WTC11 (cell line): ENCODE measurements at regions not wholly inside any gene's neighbourhood (a gene's known extent, or its start where the extent isn't known, plus 50 kb on each side); places are given as distances from the start of the nearest gene placed in this dataset.

Experiments
- ATAC-seq: fragments of 200-7000 bp; cut with Tn5 transposase; 2 replicates; pipeline ENCODE4 v1.10.0; 2021; ENCODE audit warnings: mild to moderate bottlenecking, moderate library complexity
- CTCF ChIA-PET: fragments of 300-600 bp; sonication (Branson Sonifier 250); formaldehyde crosslinking; loops from one replicate; lab custom pipeline; 2021; ENCODE audit warnings: antibody characterized with exemption; lab: Charles Lee
- POLR2A ChIA-PET: fragments of 350-600 bp; sonication (Branson Sonifier 250); formaldehyde crosslinking; loops from one replicate; lab custom pipeline; 2021; ENCODE audit warnings: antibody characterized with exemption; lab: Charles Lee
- DNase-seq: peaks from one replicate; pipeline ENCODE4 v3.0.0; 2021; ENCODE audit warnings: low spot score
- H3K27ac Mint-ChIP-seq: 2 replicates; pipeline ENCODE4 v1.8.0; 2021; ENCODE audit warnings: mixed read lengths
- H3K27me3 Mint-ChIP-seq: 2 replicates; pipeline ENCODE4 v1.8.0; 2021; ENCODE audit warnings: low read depth, mild to moderate bottlenecking, moderate library complexity, mixed read lengths
- H3K36me3 Mint-ChIP-seq: 2 replicates; pipeline ENCODE4 v1.8.0; 2021; ENCODE audit warnings: mixed read lengths
- H3K4me1 Mint-ChIP-seq: 2 replicates; pipeline ENCODE4 v1.8.0; 2022; ENCODE audit warnings: mixed read lengths
- H3K4me3 Mint-ChIP-seq: 2 replicates; pipeline ENCODE4 v1.8.0; 2021; ENCODE audit warnings: mild to moderate bottlenecking, moderate library complexity, mixed read lengths
- H3K9me3 Mint-ChIP-seq: 2 replicates; pipeline ENCODE4 v1.8.0; 2021; ENCODE audit warnings: mixed read lengths
- ATF1 ChIP-seq: sonication (generic); formaldehyde crosslinking; IDR thresholded peaks from 2 replicates; pipeline ENCODE4 v1.8.1; 2023; ENCODE audit warnings: mild to moderate bottlenecking, moderate library complexity, missing genetic modification reagents
- CREB1 ChIP-seq: sonication (generic); formaldehyde crosslinking; IDR thresholded peaks from 2 replicates; pipeline ENCODE4 v1.8.0; 2023; ENCODE audit warnings: mild to moderate bottlenecking, missing genetic modification reagents
- EMX1 ChIP-seq: fragments of 250-450 bp; sonication (Bioruptor Pico); IDR thresholded peaks from 2 replicates; pipeline ENCODE4 v1.8.0; 2021; ENCODE audit warnings: mild to moderate bottlenecking
- ESRRA ChIP-seq: sonication (generic); formaldehyde crosslinking; IDR thresholded peaks from 2 replicates; pipeline ENCODE4 v1.8.1; 2022; ENCODE audit warnings: mild to moderate bottlenecking, missing genetic modification reagents, borderline replicate concordance
- GRHL2 ChIP-seq: fragments of 250-450 bp; sonication (Bioruptor Pico); IDR thresholded peaks from 2 replicates; pipeline ENCODE4 v1.8.0; 2022; ENCODE audit warnings: mild to moderate bottlenecking, moderate library complexity; ENCODE audit not compliant: insufficient replicate concordance, severe bottlenecking
- JAZF1 ChIP-seq: fragments of 250-450 bp; sonication (Bioruptor Pico); IDR thresholded peaks from 2 replicates; pipeline ENCODE4 v1.9.0; 2021; ENCODE audit warnings: moderate library complexity, mild to moderate bottlenecking, inconsistent platforms
- MXD4 ChIP-seq: fragments of 250-450 bp; sonication (Bioruptor Pico); IDR thresholded peaks from 2 replicates; pipeline ENCODE4 v1.8.0; 2021; ENCODE audit warnings: mild to moderate bottlenecking, moderate library complexity, borderline replicate concordance
- MYBL2 ChIP-seq: sonication (generic); formaldehyde crosslinking; IDR thresholded peaks from 2 replicates; pipeline ENCODE4 v1.8.1; 2023; ENCODE audit warnings: mild to moderate bottlenecking, moderate library complexity, missing genetic modification reagents
- NFATC4 ChIP-seq: fragments of 250-450 bp; sonication (Bioruptor Pico); IDR thresholded peaks from 2 replicates; pipeline ENCODE4 v1.9.0; 2021; ENCODE audit warnings: mild to moderate bottlenecking
- NR1H2 ChIP-seq: sonication (generic); formaldehyde crosslinking; IDR thresholded peaks from 2 replicates; pipeline ENCODE4 v1.9.0; 2021; ENCODE audit warnings: mild to moderate bottlenecking, moderate library complexity, missing genetic modification reagents
- SMAD3 ChIP-seq: sonication (generic); formaldehyde crosslinking; IDR thresholded peaks from 2 replicates; pipeline ENCODE4 v1.8.0; 2022; ENCODE audit warnings: missing genetic modification reagents, mild to moderate bottlenecking, borderline replicate concordance
- SOX15 ChIP-seq: fragments of 250-450 bp; sonication (Bioruptor Pico); IDR thresholded peaks from 2 replicates; pipeline ENCODE4 v1.9.0; 2021; ENCODE audit warnings: mild to moderate bottlenecking
- TP53 ChIP-seq: sonication (generic); formaldehyde crosslinking; IDR thresholded peaks from 2 replicates; pipeline ENCODE4 v1.8.1; 2023; ENCODE audit warnings: mild to moderate bottlenecking, missing genetic modification reagents
- ZNF396 ChIP-seq: fragments of 250-450 bp; sonication (Bioruptor Pico); IDR thresholded peaks from 2 replicates; pipeline ENCODE4 v1.8.0; 2021; ENCODE audit warnings: mild to moderate bottlenecking, moderate library complexity, borderline replicate concordance
- TF ChIP-seq, protein P1 (sequence below): sonication (generic); formaldehyde crosslinking; IDR thresholded peaks from 2 replicates; pipeline ENCODE4 v1.8.1; 2022; ENCODE audit warnings: mild to moderate bottlenecking, missing genetic modification reagents, moderate library complexity, borderline replicate concordance
- TF ChIP-seq, protein P2 (sequence below): sonication (generic); formaldehyde crosslinking; IDR thresholded peaks from 2 replicates; pipeline ENCODE4 v1.8.1; 2022; ENCODE audit warnings: mild to moderate bottlenecking, moderate library complexity, missing genetic modification reagents
- TF ChIP-seq, protein P3 (sequence below): sonication (generic); formaldehyde crosslinking; conservative IDR thresholded peaks from 2 replicates; pipeline ENCODE4 v1.8.1; 2022; ENCODE audit warnings: mild to moderate bottlenecking, missing genetic modification reagents
- TF ChIP-seq, protein P4 (sequence below): sonication (generic); formaldehyde crosslinking; IDR thresholded peaks from 2 replicates; pipeline ENCODE4 v1.8.1; 2023; ENCODE audit warnings: mild to moderate bottlenecking, missing genetic modification reagents, borderline replicate concordance
- TF ChIP-seq, protein P5 (sequence below): fragments of 200-600 bp; IDR thresholded peaks from 2 replicates; pipeline ENCODE4 v1.8.0; 2022; ENCODE audit warnings: antibody characterized with exemption
- TF ChIP-seq, protein P6 (sequence below): sonication (generic); formaldehyde crosslinking; IDR thresholded peaks from 2 replicates; pipeline ENCODE4 v1.8.1; 2023; ENCODE audit warnings: mild to moderate bottlenecking, missing genetic modification reagents
- TF ChIP-seq, protein P7 (sequence below): sonication (generic); formaldehyde crosslinking; IDR thresholded peaks from 2 replicates; pipeline ENCODE4 v1.8.1; 2023; ENCODE audit warnings: mild to moderate bottlenecking, moderate library complexity, missing genetic modification reagents

DNA sequence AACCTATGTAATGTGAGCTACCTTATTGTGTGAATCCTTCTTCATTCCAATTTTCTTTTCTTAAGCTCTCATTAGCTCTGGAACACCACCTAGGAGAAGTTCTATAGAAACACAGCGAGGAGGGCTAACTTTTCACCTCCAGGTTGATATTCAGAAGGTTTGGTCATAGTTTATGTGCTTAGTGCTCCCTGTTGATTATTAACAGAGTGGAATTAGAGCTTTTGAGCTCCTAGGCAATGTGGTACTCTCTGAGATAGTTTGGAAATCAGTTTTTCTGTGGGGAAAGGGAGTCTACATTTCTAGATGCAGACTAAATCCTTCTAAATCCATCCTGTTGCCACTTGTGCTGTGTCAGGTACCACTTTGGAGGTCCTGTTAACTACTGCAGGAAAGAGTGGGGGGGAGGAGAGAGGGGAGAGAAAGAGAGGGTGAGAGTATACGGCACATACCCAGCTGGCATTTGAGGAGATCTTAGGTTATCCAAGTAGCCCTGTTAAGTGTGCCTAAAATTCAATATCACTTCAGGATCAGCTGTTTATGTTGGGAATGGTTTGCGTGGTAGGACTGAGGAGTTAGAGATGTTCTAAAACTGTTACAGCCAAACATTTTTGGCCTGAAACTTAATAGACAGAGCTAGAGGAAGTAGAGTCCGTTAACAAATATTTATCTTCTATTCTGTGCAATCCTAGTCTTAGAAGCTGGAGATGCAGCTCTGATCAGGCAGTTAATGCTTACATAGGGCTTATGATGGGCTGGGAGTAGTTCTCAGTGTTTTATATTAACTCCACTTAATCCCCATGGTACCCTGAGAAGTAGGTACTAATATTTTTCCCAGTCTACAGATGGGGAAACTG, 117.5 kb upstream of the PROK2 start (continued):
- TF ChIP-seq ATF1 (no peak), NR1H2 (CRISPR knock-in tag) (no peak), GRHL2 (CRISPR knock-in tag) (no peak)
- TF ChIP-seq, protein P1, sequence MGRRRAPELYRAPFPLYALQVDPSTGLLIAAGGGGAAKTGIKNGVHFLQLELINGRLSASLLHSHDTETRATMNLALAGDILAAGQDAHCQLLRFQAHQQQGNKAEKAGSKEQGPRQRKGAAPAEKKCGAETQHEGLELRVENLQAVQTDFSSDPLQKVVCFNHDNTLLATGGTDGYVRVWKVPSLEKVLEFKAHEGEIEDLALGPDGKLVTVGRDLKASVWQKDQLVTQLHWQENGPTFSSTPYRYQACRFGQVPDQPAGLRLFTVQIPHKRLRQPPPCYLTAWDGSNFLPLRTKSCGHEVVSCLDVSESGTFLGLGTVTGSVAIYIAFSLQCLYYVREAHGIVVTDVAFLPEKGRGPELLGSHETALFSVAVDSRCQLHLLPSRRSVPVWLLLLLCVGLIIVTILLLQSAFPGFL (CRISPR knock-in tag) = no peak
- TF ChIP-seq, protein P2, sequence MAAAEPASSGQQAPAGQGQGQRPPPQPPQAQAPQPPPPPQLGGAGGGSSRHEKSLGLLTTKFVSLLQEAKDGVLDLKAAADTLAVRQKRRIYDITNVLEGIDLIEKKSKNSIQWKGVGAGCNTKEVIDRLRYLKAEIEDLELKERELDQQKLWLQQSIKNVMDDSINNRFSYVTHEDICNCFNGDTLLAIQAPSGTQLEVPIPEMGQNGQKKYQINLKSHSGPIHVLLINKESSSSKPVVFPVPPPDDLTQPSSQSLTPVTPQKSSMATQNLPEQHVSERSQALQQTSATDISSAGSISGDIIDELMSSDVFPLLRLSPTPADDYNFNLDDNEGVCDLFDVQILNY (CRISPR knock-in tag) = no peak
- TF ChIP-seq, protein P3, sequence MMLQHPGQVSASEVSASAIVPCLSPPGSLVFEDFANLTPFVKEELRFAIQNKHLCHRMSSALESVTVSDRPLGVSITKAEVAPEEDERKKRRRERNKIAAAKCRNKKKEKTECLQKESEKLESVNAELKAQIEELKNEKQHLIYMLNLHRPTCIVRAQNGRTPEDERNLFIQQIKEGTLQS (CRISPR knock-in tag) = no peak

DNA sequence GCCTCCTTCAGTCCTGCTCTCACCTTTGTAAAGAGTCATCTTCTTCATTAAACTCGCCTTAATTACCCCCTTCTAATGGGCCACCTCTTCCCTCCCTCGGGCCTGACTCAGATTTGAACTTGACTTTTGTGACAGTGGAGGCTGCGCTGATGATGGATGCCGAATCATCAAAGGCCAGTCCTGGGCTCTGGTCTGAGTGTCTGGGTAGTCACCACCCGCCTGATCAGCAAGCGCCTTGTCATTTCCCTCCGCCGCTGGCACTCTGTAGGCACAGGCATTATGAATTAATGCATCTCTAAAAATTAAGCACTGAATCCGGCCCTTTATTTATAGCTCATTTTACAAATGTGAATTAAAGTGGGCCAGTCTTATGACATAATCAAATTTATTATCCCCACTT, 116.7 kb upstream of the PROK2 start:
- Mint-ChIP-seq H3K27ac (no peak overlapping the region), H3K4me1 (peaks cover 25% of the 10 kb centered on the region), H3K36me3 (no peaks in the 10 kb centered on the region), H3K9me3 (peaks cover 3% of the 10 kb centered on the region; the same call in 1 of the 2 replicates), H3K27me3 (no peaks in the 10 kb centered on the region), H3K4me3 (no peak overlapping the region)
- ChIA-PET CTCF (interaction anchor here (0.8 to 4.5 kb wide), 3 partner anchors 8 to 54 kb away, joined by 4 to 23 read pairs (median 4); no protein-coding TSS in a partner anchor), POLR2A (no interaction called here)
- ATAC-seq = no peak
- DNase-seq = no peak
- TF ChIP-seq EMX1 (CRISPR knock-in tag) = no peak
- TF ChIP-seq SOX15 (CRISPR knock-in tag) = no peak
- no peak for TF ChIP-seq ATF1
- TF ChIP-seq CREB1 (CRISPR knock-in tag) = no peak
- no peak for TF ChIP-seq SMAD3 (CRISPR knock-in tag)
- TF ChIP-seq ZNF396 (CRISPR knock-in tag) = no peak
- no peak for TF ChIP-seq MXD4 (CRISPR knock-in tag)
- TF ChIP-seq MYBL2 (CRISPR knock-in tag) = no peak
- TF ChIP-seq, protein P1 (CRISPR knock-in tag) = no peak
- TF ChIP-seq NFATC4 = no peak
- TF ChIP-seq, protein P4, sequence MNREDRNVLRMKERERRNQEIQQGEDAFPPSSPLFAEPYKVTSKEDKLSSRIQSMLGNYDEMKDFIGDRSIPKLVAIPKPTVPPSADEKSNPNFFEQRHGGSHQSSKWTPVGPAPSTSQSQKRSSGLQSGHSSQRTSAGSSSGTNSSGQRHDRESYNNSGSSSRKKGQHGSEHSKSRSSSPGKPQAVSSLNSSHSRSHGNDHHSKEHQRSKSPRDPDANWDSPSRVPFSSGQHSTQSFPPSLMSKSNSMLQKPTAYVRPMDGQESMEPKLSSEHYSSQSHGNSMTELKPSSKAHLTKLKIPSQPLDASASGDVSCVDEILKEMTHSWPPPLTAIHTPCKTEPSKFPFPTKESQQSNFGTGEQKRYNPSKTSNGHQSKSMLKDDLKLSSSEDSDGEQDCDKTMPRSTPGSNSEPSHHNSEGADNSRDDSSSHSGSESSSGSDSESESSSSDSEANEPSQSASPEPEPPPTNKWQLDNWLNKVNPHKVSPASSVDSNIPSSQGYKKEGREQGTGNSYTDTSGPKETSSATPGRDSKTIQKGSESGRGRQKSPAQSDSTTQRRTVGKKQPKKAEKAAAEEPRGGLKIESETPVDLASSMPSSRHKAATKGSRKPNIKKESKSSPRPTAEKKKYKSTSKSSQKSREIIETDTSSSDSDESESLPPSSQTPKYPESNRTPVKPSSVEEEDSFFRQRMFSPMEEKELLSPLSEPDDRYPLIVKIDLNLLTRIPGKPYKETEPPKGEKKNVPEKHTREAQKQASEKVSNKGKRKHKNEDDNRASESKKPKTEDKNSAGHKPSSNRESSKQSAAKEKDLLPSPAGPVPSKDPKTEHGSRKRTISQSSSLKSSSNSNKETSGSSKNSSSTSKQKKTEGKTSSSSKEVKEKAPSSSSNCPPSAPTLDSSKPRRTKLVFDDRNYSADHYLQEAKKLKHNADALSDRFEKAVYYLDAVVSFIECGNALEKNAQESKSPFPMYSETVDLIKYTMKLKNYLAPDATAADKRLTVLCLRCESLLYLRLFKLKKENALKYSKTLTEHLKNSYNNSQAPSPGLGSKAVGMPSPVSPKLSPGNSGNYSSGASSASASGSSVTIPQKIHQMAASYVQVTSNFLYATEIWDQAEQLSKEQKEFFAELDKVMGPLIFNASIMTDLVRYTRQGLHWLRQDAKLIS (CRISPR knock-in tag) = no peak
- TF ChIP-seq, protein P5, sequence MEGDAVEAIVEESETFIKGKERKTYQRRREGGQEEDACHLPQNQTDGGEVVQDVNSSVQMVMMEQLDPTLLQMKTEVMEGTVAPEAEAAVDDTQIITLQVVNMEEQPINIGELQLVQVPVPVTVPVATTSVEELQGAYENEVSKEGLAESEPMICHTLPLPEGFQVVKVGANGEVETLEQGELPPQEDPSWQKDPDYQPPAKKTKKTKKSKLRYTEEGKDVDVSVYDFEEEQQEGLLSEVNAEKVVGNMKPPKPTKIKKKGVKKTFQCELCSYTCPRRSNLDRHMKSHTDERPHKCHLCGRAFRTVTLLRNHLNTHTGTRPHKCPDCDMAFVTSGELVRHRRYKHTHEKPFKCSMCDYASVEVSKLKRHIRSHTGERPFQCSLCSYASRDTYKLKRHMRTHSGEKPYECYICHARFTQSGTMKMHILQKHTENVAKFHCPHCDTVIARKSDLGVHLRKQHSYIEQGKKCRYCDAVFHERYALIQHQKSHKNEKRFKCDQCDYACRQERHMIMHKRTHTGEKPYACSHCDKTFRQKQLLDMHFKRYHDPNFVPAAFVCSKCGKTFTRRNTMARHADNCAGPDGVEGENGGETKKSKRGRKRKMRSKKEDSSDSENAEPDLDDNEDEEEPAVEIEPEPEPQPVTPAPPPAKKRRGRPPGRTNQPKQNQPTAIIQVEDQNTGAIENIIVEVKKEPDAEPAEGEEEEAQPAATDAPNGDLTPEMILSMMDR = no peak
- TF ChIP-seq ESRRA (CRISPR knock-in tag) = no peak
- no peak for TF ChIP-seq JAZF1 (CRISPR knock-in tag)
- TF ChIP-seq, protein P6, sequence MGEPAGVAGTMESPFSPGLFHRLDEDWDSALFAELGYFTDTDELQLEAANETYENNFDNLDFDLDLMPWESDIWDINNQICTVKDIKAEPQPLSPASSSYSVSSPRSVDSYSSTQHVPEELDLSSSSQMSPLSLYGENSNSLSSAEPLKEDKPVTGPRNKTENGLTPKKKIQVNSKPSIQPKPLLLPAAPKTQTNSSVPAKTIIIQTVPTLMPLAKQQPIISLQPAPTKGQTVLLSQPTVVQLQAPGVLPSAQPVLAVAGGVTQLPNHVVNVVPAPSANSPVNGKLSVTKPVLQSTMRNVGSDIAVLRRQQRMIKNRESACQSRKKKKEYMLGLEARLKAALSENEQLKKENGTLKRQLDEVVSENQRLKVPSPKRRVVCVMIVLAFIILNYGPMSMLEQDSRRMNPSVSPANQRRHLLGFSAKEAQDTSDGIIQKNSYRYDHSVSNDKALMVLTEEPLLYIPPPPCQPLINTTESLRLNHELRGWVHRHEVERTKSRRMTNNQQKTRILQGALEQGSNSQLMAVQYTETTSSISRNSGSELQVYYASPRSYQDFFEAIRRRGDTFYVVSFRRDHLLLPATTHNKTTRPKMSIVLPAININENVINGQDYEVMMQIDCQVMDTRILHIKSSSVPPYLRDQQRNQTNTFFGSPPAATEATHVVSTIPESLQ (CRISPR knock-in tag) = no peak
- TF ChIP-seq, protein P7, sequence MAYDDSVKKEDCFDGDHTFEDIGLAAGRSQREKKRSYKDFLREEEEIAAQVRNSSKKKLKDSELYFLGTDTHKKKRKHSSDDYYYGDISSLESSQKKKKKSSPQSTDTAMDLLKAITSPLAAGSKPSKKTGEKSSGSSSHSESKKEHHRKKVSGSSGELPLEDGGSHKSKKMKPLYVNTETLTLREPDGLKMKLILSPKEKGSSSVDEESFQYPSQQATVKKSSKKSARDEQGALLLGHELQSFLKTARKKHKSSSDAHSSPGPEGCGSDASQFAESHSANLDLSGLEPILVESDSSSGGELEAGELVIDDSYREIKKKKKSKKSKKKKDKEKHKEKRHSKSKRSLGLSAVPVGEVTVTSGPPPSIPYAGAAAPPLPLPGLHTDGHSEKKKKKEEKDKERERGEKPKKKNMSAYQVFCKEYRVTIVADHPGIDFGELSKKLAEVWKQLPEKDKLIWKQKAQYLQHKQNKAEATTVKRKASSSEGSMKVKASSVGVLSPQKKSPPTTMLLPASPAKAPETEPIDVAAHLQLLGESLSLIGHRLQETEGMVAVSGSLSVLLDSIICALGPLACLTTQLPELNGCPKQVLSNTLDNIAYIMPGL (CRISPR knock-in tag) = no peak
- TF ChIP-seq TP53 (CRISPR knock-in tag) = no peak
